SK-N-SH (cell line): ENCODE measurements at regions not wholly inside any gene's neighbourhood (a gene's known extent, or its start where the extent isn't known, plus 50 kb on each side); places are given as distances from the start of the nearest gene placed in this dataset.

Source experiments
- CTCF ChIA-PET: fragments of 300-600, 350-600 bp; formaldehyde crosslinking; extraction: SDS; loops from one replicate; lab custom pipeline; 2021; lab: Yijun Ruan, JAX
- POLR2A ChIA-PET: fragments of 350-600 bp; sonication (Branson Sonifier 250); formaldehyde crosslinking; extraction: SDS; loops from one replicate; lab custom pipeline; 2020; ENCODE audit warnings: antibody characterized with exemption, inconsistent platforms; lab: Yijun Ruan, JAX
- DNase-seq: peaks from one replicate; pipeline ENCODE4 v3.0.0; 2012
- H2AFZ ChIP-seq: fragments of 200-600 bp; sonication (generic); 2 replicates; pipeline ENCODE4 v1.8.1; 2016; ENCODE audit warnings: antibody characterized with exemption, mild to moderate bottlenecking, low read depth
- H3F3A ChIP-seq: fragments of 200-600 bp; sonication (generic); replicated peaks from 2 replicates; pipeline ENCODE3; 2016; ENCODE audit warnings: antibody characterized with exemption, mild to moderate bottlenecking; ENCODE audit not compliant: insufficient read depth
- H3K27ac ChIP-seq, 2 experiments: fragments of 200-500 bp in 1 of 2; fragments of 200-600 bp in 1 of 2; sonication (Bioruptor generic) in 1 of 2; sonication (generic), shearing (Covaris generic) in 1 of 2; 2 replicates each; pipeline versions ENCODE4 v1.5.1 to v1.6.1; 2014 to 2016; ENCODE audit warnings: low read depth in 2 of 2, inconsistent platforms in 1 of 2, low read length in 1 of 2, mild to moderate bottlenecking in 1 of 2, mixed read lengths in 1 of 2
- H3K27me3 ChIP-seq: fragments of 200-600 bp; sonication (generic), shearing (Covaris generic); 2 replicates; pipeline ENCODE4 v1.6.1; 2016; ENCODE audit warnings: mixed run types; ENCODE audit not compliant: insufficient read depth
- H3K36me3 ChIP-seq, 2 experiments: fragments of 200-500 bp in 1 of 2; fragments of 200-600 bp in 1 of 2; sonication (Bioruptor generic) in 1 of 2; sonication (generic) in 1 of 2; replicated peaks in 1 of 2; 2 replicates each; pipeline versions ENCODE3 to v1.5.1; 2014 to 2016; ENCODE audit warnings: low read length in 1 of 2, mild to moderate bottlenecking in 1 of 2; ENCODE audit not compliant: insufficient read depth in 2 of 2, control insufficient read depth in 1 of 2
- H3K4me1 ChIP-seq, 2 experiments: fragments of 200-500 bp in 1 of 2; fragments of 200-600 bp in 1 of 2; sonication (Bioruptor generic) in 1 of 2; sonication (generic), shearing (Covaris generic) in 1 of 2; 2 replicates each; pipeline versions ENCODE4 v1.5.1 to v1.6.1; 2014 to 2016; ENCODE audit warnings: low read depth in 1 of 2, low read length in 1 of 2, mixed run types in 1 of 2; ENCODE audit not compliant: insufficient read depth in 2 of 2, control insufficient read depth in 1 of 2
- H3K4me2 ChIP-seq: fragments of 200-600 bp; sonication (generic), shearing (Covaris generic); 2 replicates; pipeline ENCODE4 v1.6.1; 2017; ENCODE audit warnings: mixed run types
- H3K4me3 ChIP-seq, 2 experiments: fragments of 200-500 bp in 1 of 2; fragments of 200-600 bp in 1 of 2; sonication (Bioruptor generic) in 1 of 2; sonication (generic), shearing (Covaris generic) in 1 of 2; 2 replicates each; pipeline versions ENCODE4 v1.5.1 to v1.8.1; 2014 to 2016; ENCODE audit warnings: low read depth in 2 of 2, inconsistent platforms in 1 of 2, low read length in 1 of 2, mild to moderate bottlenecking in 1 of 2, mixed read lengths in 1 of 2, moderate library complexity in 1 of 2
- H3K79me2 ChIP-seq: fragments of 200-600 bp; sonication (generic); 2 replicates; pipeline ENCODE4 v1.8.1; 2017; ENCODE audit warnings: mild to moderate bottlenecking; ENCODE audit not compliant: insufficient read depth
- H3K9ac ChIP-seq: fragments of 200-600 bp; sonication (generic); 2 replicates; pipeline ENCODE4 v1.6.1; 2017; ENCODE audit warnings: mixed run types
- H3K9me2 ChIP-seq: fragments of 200-600 bp; sonication (generic); 2 replicates; pipeline ENCODE4 v1.6.1; 2017; ENCODE audit warnings: mixed run types
- H3K9me3 ChIP-seq: fragments of 200-600 bp; sonication (generic); 2 replicates; pipeline ENCODE4 v1.6.1; 2017; ENCODE audit warnings: mixed run types, mild to moderate bottlenecking, moderate library complexity
- H4K20me1 ChIP-seq: fragments of 200-600 bp; sonication (generic); 2 replicates; pipeline ENCODE4 v1.6.1; 2017; ENCODE audit warnings: mild to moderate bottlenecking, mixed run types; ENCODE audit not compliant: insufficient read depth
- CHD2 ChIP-seq: fragments of 150-350 bp; IDR thresholded peaks from 2 replicates; pipeline ENCODE4 v1.6.1; 2018; ENCODE audit warnings: low read length; ENCODE audit not compliant: partially characterized antibody
- EP300 ChIP-seq, 2 experiments: IDR thresholded peaks; 2 replicates each; pipeline versions ENCODE4 v1.4.0 to v1.6.1; 2012; ENCODE audit warnings: borderline replicate concordance in 1 of 2, low read depth in 1 of 2, low read length in 1 of 2
- EZH2phosphoT487 ChIP-seq: fragments of 200-600 bp; sonication (generic); IDR thresholded peaks from 2 replicates; pipeline ENCODE4 v1.6.1; 2017; ENCODE audit warnings: low read depth, mixed run types, mild to moderate bottlenecking, antibody characterized with exemption, moderate library complexity, borderline replicate concordance
- FOXJ3 ChIP-seq: sonication (generic); formaldehyde crosslinking; IDR thresholded peaks from 2 replicates; pipeline ENCODE4 v1.5.1; 2020; ENCODE audit warnings: mild to moderate bottlenecking, missing genetic modification reagents
- GABPA ChIP-seq: IDR thresholded peaks from 2 replicates; pipeline ENCODE4 v1.4.0; 2012; ENCODE audit warnings: low read depth, mild to moderate bottlenecking
- GATA2 ChIP-seq: sonication (generic); formaldehyde crosslinking; IDR thresholded peaks from 2 replicates; pipeline ENCODE4 v1.5.0; 2020; ENCODE audit warnings: mild to moderate bottlenecking, missing genetic modification reagents
- NFIC ChIP-seq: IDR thresholded peaks from 2 replicates; pipeline ENCODE4 v1.4.0; 2012; ENCODE audit warnings: borderline replicate concordance
- NRF1 ChIP-seq: IDR thresholded peaks from 2 replicates; pipeline ENCODE4 v1.6.1; 2012; ENCODE audit warnings: low read depth, mild to moderate bottlenecking, low read length
- RCOR1 ChIP-seq: fragments of 150-350 bp; IDR thresholded peaks from 2 replicates; pipeline ENCODE4 v1.6.1; 2017; ENCODE audit warnings: antibody characterized with exemption, low read length
- RXRA ChIP-seq: IDR thresholded peaks from 2 replicates; pipeline ENCODE4 v1.4.0; 2012; ENCODE audit warnings: low read depth, mild to moderate bottlenecking, borderline replicate concordance
- SIN3A ChIP-seq: IDR thresholded peaks from 2 replicates; pipeline ENCODE4 v1.6.1; 2012; ENCODE audit warnings: low read depth, mild to moderate bottlenecking, low read length, moderate library complexity, borderline replicate concordance
- TCF12 ChIP-seq: IDR thresholded peaks from 2 replicates; pipeline ENCODE4 v1.4.0; 2012
- WGBS: methylation state at CpG from one replicate; pipeline ENCODE4 v1.1.6; 2017; ENCODE audit warnings: low lambda C conversion rate; 5-methylcytosine and 5-hydroxymethylcytosine counted together
- TF ChIP-seq, protein P1 (sequence below): IDR thresholded peaks from 2 replicates; pipeline ENCODE4; 2012
- TF ChIP-seq, protein P2 (sequence below): IDR thresholded peaks from 2 replicates; pipeline ENCODE4 v1.4.0; 2012; ENCODE audit warnings: low read depth
- TF ChIP-seq, protein P3 (sequence below): IDR thresholded peaks from 2 replicates; pipeline ENCODE4 v1.4.0; 2012; ENCODE audit warnings: low read depth, borderline replicate concordance
- TF ChIP-seq, protein P4 (sequence below): IDR thresholded peaks from 2 replicates; pipeline ENCODE4 v1.6.1; 2012; ENCODE audit warnings: mild to moderate bottlenecking, low read depth, low read length, moderate library complexity

DNA sequence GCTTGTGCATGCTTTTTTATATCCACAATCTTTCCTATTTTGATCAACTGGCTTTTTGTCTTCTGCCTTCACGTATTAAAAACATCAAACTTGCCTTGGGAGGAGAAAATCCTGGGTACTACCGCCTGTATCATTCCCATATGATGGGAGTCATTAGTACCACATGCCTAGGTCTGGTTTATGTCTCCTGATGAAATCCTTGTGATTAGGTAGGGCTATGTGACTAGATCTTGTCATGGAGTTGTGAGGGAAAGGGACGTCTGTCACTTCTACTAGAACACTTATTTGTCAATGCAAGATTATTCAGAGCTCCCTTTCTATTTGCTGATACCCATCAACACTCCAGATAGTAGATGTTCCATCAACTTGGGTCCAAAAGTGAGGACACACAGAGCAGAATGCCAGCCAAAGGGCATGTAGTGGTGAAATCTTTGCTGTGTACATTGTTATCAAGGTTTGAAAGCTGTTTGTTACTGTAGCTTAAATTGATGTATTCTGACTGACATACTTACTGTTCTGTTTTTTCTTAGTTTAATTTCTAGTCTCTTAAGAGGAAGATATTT lies 621.8 kb upstream of the NR5A2 start:
- DNase-seq, result peak; percentile 38
- Histone ChIP-seq H3K36me3 (no peaks in the 10 kb centered on the region), H3K79me2 (no peaks in the 10 kb centered on the region), H3K4me2 (no peak overlapping the region), H3K4me3 (no peak overlapping the region), H3K27me3 (no peaks in the 10 kb centered on the region), H2AFZ (no peak overlapping the region; the same call in 1 of the 2 replicates), H3K4me1 (peaks cover 10 to 26% of the 10 kb centered on the region in 2 experiments; a peak in 3 of 4 replicates), H3K9me2 (no peaks in the 10 kb centered on the region), H3F3A (peaks cover 11% of the 10 kb centered on the region), H4K20me1 (no peaks in the 10 kb centered on the region), H3K9ac (no peak overlapping the region), H3K9me3 (no peaks in the 10 kb centered on the region), H3K27ac (peak overlapping the region; percentile 1 to 74; a peak in 2 of 4 replicates)
- TF ChIP-seq CHD2 (peak; percentile 20), SIN3A (no peak), EP300 (IDR thresholded peaks at IDR 0.05; ENCODE audit: borderline replicate concordance in 1 of 2, low read depth in 1 of 2, low read length in 1 of 2) (peak in 1 of 2 experiments; percentile 88; a peak in 2 of 4 replicates), TCF12 (peak; percentile 43; the same call in 1 of the 2 replicates), EZH2phosphoT487 (no peak), NFIC (no peak), GATA2 (peak; percentile 94), FOXJ3 (CRISPR knock-in tag) (peak; percentile 88), RCOR1 (peak; percentile 78; the same call in 1 of the 2 replicates)
- TF ChIP-seq, protein P1, sequence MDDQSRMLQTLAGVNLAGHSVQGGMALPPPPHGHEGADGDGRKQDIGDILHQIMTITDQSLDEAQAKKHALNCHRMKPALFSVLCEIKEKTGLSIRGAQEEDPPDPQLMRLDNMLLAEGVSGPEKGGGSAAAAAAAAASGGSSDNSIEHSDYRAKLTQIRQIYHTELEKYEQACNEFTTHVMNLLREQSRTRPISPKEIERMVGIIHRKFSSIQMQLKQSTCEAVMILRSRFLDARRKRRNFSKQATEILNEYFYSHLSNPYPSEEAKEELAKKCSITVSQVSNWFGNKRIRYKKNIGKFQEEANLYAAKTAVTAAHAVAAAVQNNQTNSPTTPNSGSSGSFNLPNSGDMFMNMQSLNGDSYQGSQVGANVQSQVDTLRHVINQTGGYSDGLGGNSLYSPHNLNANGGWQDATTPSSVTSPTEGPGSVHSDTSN, result peak; percentile 38; the same call in 1 of the 2 replicates
- CTCF ChIA-PET, result interaction anchor here (0.9 kb wide), 1 partner anchor 11 kb away, joined by 3 read pairs; no protein-coding TSS in a partner anchor
- POLR2A ChIA-PET, result no interaction called here
- WGBS, result 29% methylated on average over 3 of the region's 3 CpGs

DNA sequence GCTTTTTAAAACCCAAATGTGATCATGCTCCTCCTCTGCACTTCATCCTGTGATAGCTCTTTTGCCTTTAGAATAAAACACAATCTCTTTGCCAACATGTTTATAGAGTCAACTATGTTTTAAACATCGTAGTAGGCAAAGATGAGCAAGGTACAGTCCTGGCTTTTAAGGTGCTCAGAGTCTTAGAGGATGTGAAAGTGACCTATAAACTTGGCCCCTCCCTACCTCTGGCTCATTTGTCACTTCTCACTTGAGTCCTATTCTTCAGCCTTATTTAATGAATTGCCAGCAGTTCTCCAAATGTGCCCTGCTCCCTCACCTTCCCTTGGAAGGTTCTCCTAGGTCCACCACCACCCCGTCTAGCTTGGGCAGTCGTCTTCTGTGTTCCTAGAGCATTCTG lies 617.0 kb upstream of the NR5A2 start:
- POLR2A ChIA-PET, result no interaction called here

More for the DNA sequence above, 617.0 kb upstream of the NR5A2 start:
- DNase-seq, result no peak
- Histone ChIP-seq H3K36me3 (no peaks in the 10 kb centered on the region), H2AFZ (no peak overlapping the region), H3F3A (no peaks in the 10 kb centered on the region), H3K27me3 (no peaks in the 10 kb centered on the region), H3K4me1 (peaks cover 0 to 4% of the 10 kb centered on the region in 2 experiments; a peak in 2 of 4 replicates), H3K79me2 (no peaks in the 10 kb centered on the region), H3K9me3 (no peaks in the 10 kb centered on the region), H3K27ac (no peak overlapping the region), H3K4me2 (no peak overlapping the region), H3K9me2 (no peaks in the 10 kb centered on the region), H3K4me3 (no peak overlapping the region), H3K9ac (no peak overlapping the region), H4K20me1 (no peaks in the 10 kb centered on the region)
- CTCF ChIA-PET, result interaction anchor here (0.8 to 1.2 kb wide), 2 partner anchors 12 to 47 kb away, joined by 3 read pairs; no protein-coding TSS in a partner anchor
- TF ChIP-seq RXRA, result no peak
- TF ChIP-seq GABPA, result no peak
- no peak for TF ChIP-seq NRF1
- TF ChIP-seq, protein P2, sequence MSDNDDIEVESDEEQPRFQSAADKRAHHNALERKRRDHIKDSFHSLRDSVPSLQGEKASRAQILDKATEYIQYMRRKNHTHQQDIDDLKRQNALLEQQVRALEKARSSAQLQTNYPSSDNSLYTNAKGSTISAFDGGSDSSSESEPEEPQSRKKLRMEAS, result no peak
- no peak for TF ChIP-seq EP300 (IDR thresholded peaks at IDR 0.05; ENCODE audit: borderline replicate concordance in 1 of 2, low read depth in 1 of 2, low read length in 1 of 2)
- TF ChIP-seq, protein P3, sequence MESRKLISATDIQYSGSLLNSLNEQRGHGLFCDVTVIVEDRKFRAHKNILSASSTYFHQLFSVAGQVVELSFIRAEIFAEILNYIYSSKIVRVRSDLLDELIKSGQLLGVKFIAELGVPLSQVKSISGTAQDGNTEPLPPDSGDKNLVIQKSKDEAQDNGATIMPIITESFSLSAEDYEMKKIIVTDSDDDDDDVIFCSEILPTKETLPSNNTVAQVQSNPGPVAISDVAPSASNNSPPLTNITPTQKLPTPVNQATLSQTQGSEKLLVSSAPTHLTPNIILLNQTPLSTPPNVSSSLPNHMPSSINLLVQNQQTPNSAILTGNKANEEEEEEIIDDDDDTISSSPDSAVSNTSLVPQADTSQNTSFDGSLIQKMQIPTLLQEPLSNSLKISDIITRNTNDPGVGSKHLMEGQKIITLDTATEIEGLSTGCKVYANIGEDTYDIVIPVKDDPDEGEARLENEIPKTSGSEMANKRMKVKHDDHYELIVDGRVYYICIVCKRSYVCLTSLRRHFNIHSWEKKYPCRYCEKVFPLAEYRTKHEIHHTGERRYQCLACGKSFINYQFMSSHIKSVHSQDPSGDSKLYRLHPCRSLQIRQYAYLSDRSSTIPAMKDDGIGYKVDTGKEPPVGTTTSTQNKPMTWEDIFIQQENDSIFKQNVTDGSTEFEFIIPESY, result no peak
- TF ChIP-seq, protein P1, result no peak
- TF ChIP-seq, protein P4, sequence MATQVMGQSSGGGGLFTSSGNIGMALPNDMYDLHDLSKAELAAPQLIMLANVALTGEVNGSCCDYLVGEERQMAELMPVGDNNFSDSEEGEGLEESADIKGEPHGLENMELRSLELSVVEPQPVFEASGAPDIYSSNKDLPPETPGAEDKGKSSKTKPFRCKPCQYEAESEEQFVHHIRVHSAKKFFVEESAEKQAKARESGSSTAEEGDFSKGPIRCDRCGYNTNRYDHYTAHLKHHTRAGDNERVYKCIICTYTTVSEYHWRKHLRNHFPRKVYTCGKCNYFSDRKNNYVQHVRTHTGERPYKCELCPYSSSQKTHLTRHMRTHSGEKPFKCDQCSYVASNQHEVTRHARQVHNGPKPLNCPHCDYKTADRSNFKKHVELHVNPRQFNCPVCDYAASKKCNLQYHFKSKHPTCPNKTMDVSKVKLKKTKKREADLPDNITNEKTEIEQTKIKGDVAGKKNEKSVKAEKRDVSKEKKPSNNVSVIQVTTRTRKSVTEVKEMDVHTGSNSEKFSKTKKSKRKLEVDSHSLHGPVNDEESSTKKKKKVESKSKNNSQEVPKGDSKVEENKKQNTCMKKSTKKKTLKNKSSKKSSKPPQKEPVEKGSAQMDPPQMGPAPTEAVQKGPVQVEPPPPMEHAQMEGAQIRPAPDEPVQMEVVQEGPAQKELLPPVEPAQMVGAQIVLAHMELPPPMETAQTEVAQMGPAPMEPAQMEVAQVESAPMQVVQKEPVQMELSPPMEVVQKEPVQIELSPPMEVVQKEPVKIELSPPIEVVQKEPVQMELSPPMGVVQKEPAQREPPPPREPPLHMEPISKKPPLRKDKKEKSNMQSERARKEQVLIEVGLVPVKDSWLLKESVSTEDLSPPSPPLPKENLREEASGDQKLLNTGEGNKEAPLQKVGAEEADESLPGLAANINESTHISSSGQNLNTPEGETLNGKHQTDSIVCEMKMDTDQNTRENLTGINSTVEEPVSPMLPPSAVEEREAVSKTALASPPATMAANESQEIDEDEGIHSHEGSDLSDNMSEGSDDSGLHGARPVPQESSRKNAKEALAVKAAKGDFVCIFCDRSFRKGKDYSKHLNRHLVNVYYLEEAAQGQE, result no peak
- WGBS, result 48% methylated on average over 3 of the region's 3 CpGs
